HCT116 (cell line): ENCODE measurements at regions not wholly inside any gene's neighbourhood (a gene's known extent, or its start where the extent isn't known, plus 50 kb on each side); places are given as distances from the start of the nearest gene placed in this dataset.

Source experiments
- ATAC-seq: fragments of 200-7000 bp; cut with Tn5 transposase; 2 replicates; pipeline ENCODE4 v1.9.1; 2020; ENCODE audit warnings: mild to moderate bottlenecking, moderate library complexity
- BruUV-seq: library from RNA; stranded (reverse); fragments of 400-500 nt; replicated peaks from 2 replicates; lab custom pipeline; 2021; lab: Mats Ljungman, UMichigan
- CTCF ChIA-PET: fragments of 300-600 bp; sonication (Branson Sonifier 250); formaldehyde crosslinking; loops from one replicate; lab custom pipeline; 2021; ENCODE audit warnings: antibody characterized with exemption; lab: Charles Lee
- POLR2A ChIA-PET: fragments of 300-600, 350-600 bp; sonication (Branson Sonifier 250); formaldehyde crosslinking; loops from one replicate; lab custom pipeline; 2021; ENCODE audit warnings: antibody characterized with exemption; lab: Charles Lee
- RAD21 ChIA-PET, 2 experiments: fragments of 300-600 bp; sonication (Branson Sonifier 250); formaldehyde crosslinking; loops; one replicate each; lab custom pipeline; 2023; ENCODE audit warnings: low total read pairs in 2 of 2; ENCODE audit not compliant: uncharacterized antibody in 2 of 2, unreplicated experiment in 2 of 2, low non-redundant PET in 1 of 2; lab: Charles Lee
- DNase-seq: peaks from one replicate; pipeline ENCODE4 v3.0.0-alpha.2; 2010; ENCODE audit warnings: low read depth, low spot score
- H2AFZ ChIP-seq: fragments of 200-600 bp; shearing (Covaris generic), sonication (generic); 2 replicates; pipeline ENCODE4 v1.6.1; 2017; ENCODE audit warnings: low read depth, mixed run types, mixed read lengths, antibody characterized with exemption, low read length; ENCODE audit not compliant: poor library complexity, severe bottlenecking
- H3K27ac ChIP-seq: 2 replicates; pipeline ENCODE4 v1.5.1; 2012; ENCODE audit warnings: low read depth, low read length
- H3K27me3 ChIP-seq: fragments of 200-600 bp; sonication (generic); 2 replicates; pipeline ENCODE4 v1.6.1; 2016; ENCODE audit warnings: mixed run types, low read length, mixed read lengths; ENCODE audit not compliant: insufficient read depth
- H3K36me3 ChIP-seq, 2 experiments: fragments of 200-500 bp in 1 of 2; fragments of 200-600 bp in 1 of 2; sonication (Bioruptor generic) in 1 of 2; sonication (generic) in 1 of 2; 2 replicates each; pipeline versions ENCODE4 v1.5.1 to v1.6.1; 2014 to 2016; ENCODE audit warnings: low read length in 2 of 2, inconsistent platforms in 1 of 2, mixed read lengths in 1 of 2, mixed run types in 1 of 2; ENCODE audit not compliant: insufficient read depth in 2 of 2, control insufficient read depth in 1 of 2
- H3K4me1 ChIP-seq, 2 experiments: fragments of 200-600 bp in 1 of 2; sonication (generic) in 1 of 2; 2 replicates each; pipeline versions ENCODE4 v1.5.1 to v1.6.1; 2012 to 2017; ENCODE audit warnings: low read length in 2 of 2, inconsistent platforms in 1 of 2, mild to moderate bottlenecking in 1 of 2, mixed read lengths in 1 of 2, mixed run types in 1 of 2, moderate library complexity in 1 of 2; ENCODE audit not compliant: insufficient read depth in 2 of 2, control insufficient read depth in 1 of 2
- H3K4me2 ChIP-seq: fragments of 200-600 bp; sonication (generic); 2 replicates; pipeline ENCODE4 v1.6.1; 2017; ENCODE audit warnings: mixed run types, low read length, mixed read lengths
- H3K4me3 ChIP-seq, 2 experiments: fragments of 200-600 bp in 1 of 2; sonication (generic) in 1 of 2; replicated peaks in 1 of 2; 2 replicates each; pipeline ENCODE4 v1.5.1; 2011 to 2016; ENCODE audit warnings: low read length in 2 of 2, control low read depth in 1 of 2, low read depth in 1 of 2, mild to moderate bottlenecking in 1 of 2, mixed read lengths in 1 of 2, mixed run types in 1 of 2
- H3K79me2 ChIP-seq: fragments of 200-600 bp; sonication (generic); 2 replicates; pipeline ENCODE4 v1.6.1; 2017; ENCODE audit warnings: mild to moderate bottlenecking, mixed run types, low read length, moderate library complexity, mixed read lengths; ENCODE audit not compliant: insufficient read depth
- H3K9ac ChIP-seq: fragments of 200-600 bp; sonication (generic); 2 replicates; pipeline ENCODE4 v1.6.1; 2016; ENCODE audit warnings: low read length, mixed read lengths
- H3K9me2 ChIP-seq: fragments of 200-600 bp; sonication (generic), shearing (Covaris generic); 2 replicates; pipeline ENCODE4 v1.6.1; 2017; ENCODE audit warnings: mixed run types, mild to moderate bottlenecking, moderate library complexity; ENCODE audit not compliant: insufficient read depth
- H3K9me3 ChIP-seq, 2 experiments: fragments of 200-500 bp in 1 of 2; fragments of 200-600 bp in 1 of 2; sonication (Bioruptor generic) in 1 of 2; sonication (generic) in 1 of 2; 2 replicates each; pipeline ENCODE4 v1.6.1; 2014 to 2017; ENCODE audit warnings: low read length in 2 of 2, mixed read lengths in 2 of 2, inconsistent platforms in 1 of 2, low read depth in 1 of 2, mild to moderate bottlenecking in 1 of 2, mixed run types in 1 of 2, moderate library complexity in 1 of 2; ENCODE audit not compliant: control insufficient read depth in 1 of 2, insufficient read depth in 1 of 2
- H4K20me1 ChIP-seq: fragments of 200-600 bp; sonication (generic), shearing (Covaris generic); 2 replicates; pipeline ENCODE4 v1.6.1; 2017; ENCODE audit warnings: mixed run types, mild to moderate bottlenecking, moderate library complexity; ENCODE audit not compliant: insufficient read depth
- ATF3 ChIP-seq: IDR thresholded peaks from 2 replicates; pipeline ENCODE4 v1.6.1; 2012
- CBX3 ChIP-seq: IDR thresholded peaks from 2 replicates; pipeline ENCODE4 v1.6.1; 2012; ENCODE audit warnings: low read depth
- CEBPB ChIP-seq: IDR thresholded peaks from 2 replicates; pipeline ENCODE4 v1.6.1; 2012; ENCODE audit warnings: low read depth
- EGR1 ChIP-seq: IDR thresholded peaks from 2 replicates; pipeline ENCODE4 v1.6.1; 2012; ENCODE audit warnings: low read depth
- ELF1 ChIP-seq: IDR thresholded peaks from 2 replicates; pipeline ENCODE4 v1.6.1; 2012; ENCODE audit warnings: low read depth, borderline replicate concordance
- EZH2 ChIP-seq: fragments of 200-600 bp; sonication (generic); IDR thresholded peaks from 2 replicates; pipeline ENCODE4 v1.6.1; 2017; ENCODE audit warnings: antibody characterized with exemption, mixed run types
- EZH2phosphoT487 ChIP-seq: fragments of 200-600 bp; IDR thresholded peaks from 2 replicates; pipeline ENCODE4 v1.6.1; 2018; ENCODE audit warnings: antibody characterized with exemption, borderline replicate concordance
- JUND ChIP-seq: IDR thresholded peaks from 2 replicates; pipeline ENCODE4 v1.6.1; 2012
- REST ChIP-seq: IDR thresholded peaks from 2 replicates; pipeline ENCODE4 v1.6.1; 2012; ENCODE audit warnings: low read depth
- SIN3A ChIP-seq: IDR thresholded peaks from 2 replicates; pipeline ENCODE4 v1.6.1; 2012; ENCODE audit warnings: low read depth
- SRF ChIP-seq: IDR thresholded peaks from 2 replicates; pipeline ENCODE4 v1.6.1; 2012; ENCODE audit warnings: low read depth
- TCF7L2 ChIP-seq: IDR thresholded peaks from 2 replicates; pipeline ENCODE4 v1.7.0; 2011; ENCODE audit warnings: borderline replicate concordance, inconsistent platforms; ENCODE audit not compliant: insufficient read depth, insufficient read length; ENCODE audit errors: extremely low read depth
- ZBTB33 ChIP-seq: IDR thresholded peaks from 2 replicates; pipeline ENCODE4 v1.6.1; 2011; ENCODE audit warnings: mild to moderate bottlenecking, low read length, moderate library complexity; ENCODE audit not compliant: insufficient replicate concordance; ENCODE audit errors: extremely low read depth
- intact Hi-C: fragments of 100-400 bp; cut with micrococcal nuclease; formaldehyde crosslinking; loops from 2 replicates; pipeline ENCODE4 v1.10.0; 2022

- no peak for DNase-seq
- no peak overlapping the region for H3K4me2 ChIP-seq
- no peaks in the 10 kb centered on the region for H4K20me1 ChIP-seq
- no peak overlapping the region for H3K9ac ChIP-seq
- no peak for TF ChIP-seq EGR1
- no peak for TF ChIP-seq TCF7L2
- TF ChIP-seq SRF, result no peak
- no peak for TF ChIP-seq ATF3
- no peak for TF ChIP-seq CBX3
- TF ChIP-seq EZH2phosphoT487, result no peak
- TF ChIP-seq SIN3A, result no peak
- no peak for TF ChIP-seq ELF1
- TF ChIP-seq REST, result no peak
- no peak for TF ChIP-seq EZH2
- TF ChIP-seq CEBPB, result no peak
- no peak for TF ChIP-seq ZBTB33
- no peak for TF ChIP-seq JUND
- no peaks in the 10 kb centered on the region for H3K79me2 ChIP-seq
- no peak overlapping the region for H3K4me3 ChIP-seq
- H3K4me1 ChIP-seq, result no peaks in the 10 kb centered on the region
- H2AFZ ChIP-seq, result no peak overlapping the region
- no peaks in the 10 kb centered on the region for H3K36me3 ChIP-seq
- H3K27me3 ChIP-seq, result no peaks in the 10 kb centered on the region
- no peaks in the 10 kb centered on the region for H3K9me3 ChIP-seq
- H3K27ac ChIP-seq, result no peak overlapping the region
- CTCF ChIA-PET, result no interaction called here
- POLR2A ChIA-PET, result no interaction called here
- H3K9me2 ChIP-seq, result no peaks in the 10 kb centered on the region
- no peak for ATAC-seq
- intact Hi-C loops, result no loop called here
- RAD21 ChIA-PET, result no interaction called here
- no TSS peak for BruUV-seq
These were observed 139.8 kb downstream of the ADSS2 start for GRCh38 chr1:244311784-244312532.
